ENCODE measurements at regions not wholly inside any gene's neighbourhood (a gene's known extent, or its start where the extent isn't known, plus 50 kb on each side); places are given as distances from the start of the nearest gene placed in this dataset.

- no peak for TF ChIP-seq CTCF (IDR thresholded peaks at IDR 0.05)
These were observed 142.4 kb upstream of the RUNX3 start for GRCh38 chr1:25072461-25072860.

GRCh38 chr1:25068829-25069228 lies 138.8 kb upstream of the RUNX3 start:
- TF ChIP-seq CTCF (IDR thresholded peaks at IDR 0.05) = no peak

GRCh38 chr1:25068316-25068715 lies 138.2 kb upstream of the RUNX3 start:
- no peak for TF ChIP-seq CTCF (IDR thresholded peaks at IDR 0.05)

- no peak for TF ChIP-seq CTCF (IDR thresholded peaks at IDR 0.05)
These were observed 137.6 kb upstream of the RUNX3 start for GRCh38 chr1:25067518-25068251.

DNA sequence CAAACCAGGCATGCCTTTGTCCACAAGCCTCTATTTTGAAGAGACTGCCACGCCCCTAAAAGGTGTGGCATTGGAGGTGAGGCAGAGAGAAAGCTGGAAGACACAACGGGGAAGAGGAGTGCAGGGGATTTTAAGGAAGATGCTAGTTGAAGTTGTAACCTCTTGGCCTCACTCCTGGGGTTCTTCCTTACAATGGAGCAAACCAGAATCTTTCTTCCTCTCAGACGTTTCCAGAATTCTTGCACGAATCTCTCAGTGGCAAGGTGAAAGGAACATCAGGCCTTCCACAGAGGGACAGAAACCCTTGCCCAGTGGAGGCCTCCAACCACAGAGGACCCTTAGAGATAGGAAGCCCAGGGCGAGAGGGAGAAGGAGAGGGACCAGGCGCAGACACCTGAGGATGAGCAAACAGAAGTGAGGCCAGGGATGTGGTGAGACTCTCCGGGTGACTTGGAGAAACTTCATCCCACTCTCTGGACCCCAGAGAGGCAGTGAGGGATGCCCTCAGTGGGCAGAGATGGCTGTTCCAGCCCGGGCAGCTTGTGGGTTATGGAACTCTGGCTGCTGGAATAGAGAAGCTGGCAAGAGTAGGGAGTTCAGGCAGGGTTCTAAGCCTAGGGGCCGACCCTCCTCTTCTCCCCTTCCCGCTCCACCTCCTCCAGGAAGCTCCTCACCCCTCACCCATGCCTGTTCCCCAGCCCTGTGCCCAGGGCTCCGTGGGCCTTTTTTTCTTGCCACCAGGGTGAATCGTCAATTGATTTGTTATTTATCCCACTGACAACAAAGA lies 136.8 kb upstream of the RUNX3 start:
- TF ChIP-seq CTCF (IDR thresholded peaks at IDR 0.05) = no peak

GRCh38 chr1:25066256-25066655 lies 136.2 kb upstream of the RUNX3 start:
- no peak for TF ChIP-seq CTCF (IDR thresholded peaks at IDR 0.05)

- no peak for TF ChIP-seq CTCF (IDR thresholded peaks at IDR 0.05)
These were observed 135.7 kb upstream of the RUNX3 start for GRCh38 chr1:25065795-25066238.

All from LNCAP (cell line).